ES-I3 (cell line): ENCODE measurements at regions not wholly inside any gene's neighbourhood (a gene's known extent, or its start where the extent isn't known, plus 50 kb on each side); places are given as distances from the start of the nearest gene placed in this dataset.

Experiments
- H3K36me3 ChIP-seq: 2 replicates; pipeline ENCODE4 v1.6.1; 2013; ENCODE audit warnings: mild to moderate bottlenecking, low read length, control low read depth, moderate library complexity; ENCODE audit not compliant: insufficient read depth
- H3K4me1 ChIP-seq: 2 replicates; pipeline ENCODE4 v1.6.1; 2013; ENCODE audit warnings: mild to moderate bottlenecking, control low read depth, low read length; ENCODE audit not compliant: insufficient read depth
- H3K9ac ChIP-seq: 2 replicates; pipeline ENCODE4 v1.6.1; 2013; ENCODE audit warnings: low read depth, mild to moderate bottlenecking, low read length, moderate library complexity
- H3K9me3 ChIP-seq: 2 replicates; pipeline ENCODE4 v1.6.1; 2013; ENCODE audit warnings: mild to moderate bottlenecking, low read length, moderate library complexity; ENCODE audit not compliant: control insufficient read depth, insufficient read depth

GRCh38 chr22:47940211-47940610 is 1177.8 kb downstream of the TBC1D22A start:
- Histone ChIP-seq H3K36me3 (no peaks in the 10 kb centered on the region), H3K4me1 (no peaks in the 10 kb centered on the region), H3K9me3 (no peaks in the 10 kb centered on the region; the same call in 1 of the 2 replicates), H3K9ac (no peak overlapping the region)

DNA sequence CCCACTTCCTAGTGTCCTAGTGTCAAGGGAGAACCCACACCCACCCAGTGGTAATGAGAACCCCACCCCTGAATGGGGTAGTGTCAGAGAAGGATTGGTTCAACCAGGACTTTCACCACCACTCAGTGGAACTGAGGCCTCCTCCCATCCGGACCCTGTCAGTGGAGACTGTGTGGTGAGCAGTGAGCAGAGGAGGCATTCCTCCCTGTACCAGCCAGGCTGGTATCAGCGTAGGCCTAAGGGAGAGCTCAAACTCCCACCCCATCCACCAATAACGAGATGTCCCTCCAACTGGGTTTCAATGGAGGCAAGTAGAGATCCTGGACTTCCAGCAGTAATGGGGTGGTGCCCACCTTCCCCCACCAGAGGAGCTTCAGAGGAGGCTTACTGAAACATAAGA is 1171.4 kb downstream of the TBC1D22A start:
- Histone ChIP-seq H3K9me3 (no peaks in the 10 kb centered on the region), H3K36me3 (no peaks in the 10 kb centered on the region), H3K9ac (no peak overlapping the region), H3K4me1 (no peaks in the 10 kb centered on the region)

DNA sequence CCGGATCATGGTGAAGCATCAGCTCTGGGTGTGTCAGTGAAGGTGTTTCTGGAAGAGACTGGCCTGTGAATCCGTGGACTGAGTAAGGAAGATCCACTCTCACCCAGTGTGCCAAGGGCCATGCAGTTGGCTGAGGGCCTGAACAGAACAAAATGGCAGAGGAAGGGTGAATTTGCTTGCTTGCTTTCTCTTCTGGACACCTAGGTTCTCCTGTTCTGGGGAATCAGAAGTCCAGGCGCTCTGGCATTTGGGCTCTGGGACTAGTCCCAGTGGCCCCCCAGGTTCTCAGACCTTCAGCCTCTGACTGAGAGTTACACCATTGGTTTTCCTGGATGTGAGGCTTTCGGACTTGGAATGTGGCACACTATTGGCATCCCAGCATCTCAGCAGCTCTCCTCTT is 1170.8 kb downstream of the TBC1D22A start:
- H3K9me3 ChIP-seq: no peaks in the 10 kb centered on the region
- H3K36me3 ChIP-seq: no peaks in the 10 kb centered on the region
- no peaks in the 10 kb centered on the region for H3K4me1 ChIP-seq
- H3K9ac ChIP-seq: no peak overlapping the region

GRCh38 chr22:47929646-47930185 is 1167.3 kb downstream of the TBC1D22A start:
- Histone ChIP-seq H3K4me1 (no peaks in the 10 kb centered on the region), H3K9me3 (no peaks in the 10 kb centered on the region), H3K36me3 (no peaks in the 10 kb centered on the region), H3K9ac (no peak overlapping the region)

- no peaks in the 10 kb centered on the region for H3K36me3 ChIP-seq
- H3K9me3 ChIP-seq: no peaks in the 10 kb centered on the region
- no peak overlapping the region for H3K9ac ChIP-seq
- no peaks in the 10 kb centered on the region for H3K4me1 ChIP-seq
Observed at GRCh38 chr22:47929073-47929472, 1166.6 kb downstream of the TBC1D22A start.

DNA sequence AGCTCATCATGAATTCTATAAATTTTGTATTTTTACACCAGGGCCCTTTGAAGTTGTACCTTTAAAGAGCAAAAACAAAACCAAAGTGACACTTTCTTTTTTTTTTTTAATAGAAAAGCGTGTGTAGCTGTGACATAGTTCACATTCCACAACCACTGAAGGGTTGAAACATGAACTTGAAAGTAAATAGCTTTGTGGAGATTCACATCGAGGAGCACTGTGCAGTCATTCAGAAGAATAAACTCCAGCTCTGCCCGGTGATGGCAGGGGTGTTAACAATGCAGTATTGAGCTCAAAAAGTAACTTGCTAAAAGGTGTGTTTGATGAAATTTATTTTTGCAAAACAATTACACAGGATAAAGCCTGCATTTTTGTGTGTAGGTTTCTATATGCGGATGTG is 1166.2 kb downstream of the TBC1D22A start:
- H3K4me1 ChIP-seq: no peaks in the 10 kb centered on the region
- H3K9me3 ChIP-seq: no peaks in the 10 kb centered on the region
- no peak overlapping the region for H3K9ac ChIP-seq
- no peaks in the 10 kb centered on the region for H3K36me3 ChIP-seq

DNA sequence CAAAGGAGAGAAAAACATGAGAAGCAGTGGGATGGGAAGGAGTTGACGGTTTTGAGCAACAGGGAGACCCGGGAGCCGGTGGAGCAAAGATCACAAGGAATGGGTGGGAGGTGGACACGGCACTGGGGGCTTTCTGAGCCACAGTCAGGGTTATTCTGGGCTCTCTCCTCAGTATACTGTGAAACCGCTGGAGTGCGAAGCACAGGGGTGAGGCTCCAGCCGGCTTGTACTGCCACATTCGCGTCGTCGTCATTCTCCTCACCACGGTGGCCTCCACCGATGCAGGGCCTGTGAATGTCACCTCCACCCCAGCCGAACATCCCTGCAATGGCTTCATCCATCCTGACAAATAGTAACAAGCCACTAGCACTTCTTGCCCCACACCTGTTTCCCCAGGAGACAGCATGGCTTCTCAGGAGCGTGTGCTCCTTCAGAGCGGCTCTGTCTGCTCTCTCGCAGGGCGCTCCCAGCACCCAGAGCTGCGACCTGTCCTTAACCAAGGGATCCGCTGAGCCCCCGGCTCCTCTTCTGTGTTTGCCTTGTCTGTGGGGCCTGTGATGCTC is 1165.3 kb downstream of the TBC1D22A start:
- no peaks in the 10 kb centered on the region for H3K4me1 ChIP-seq
- H3K9me3 ChIP-seq: no peaks in the 10 kb centered on the region
- H3K36me3 ChIP-seq: no peaks in the 10 kb centered on the region
- H3K9ac ChIP-seq: no peak overlapping the region

DNA sequence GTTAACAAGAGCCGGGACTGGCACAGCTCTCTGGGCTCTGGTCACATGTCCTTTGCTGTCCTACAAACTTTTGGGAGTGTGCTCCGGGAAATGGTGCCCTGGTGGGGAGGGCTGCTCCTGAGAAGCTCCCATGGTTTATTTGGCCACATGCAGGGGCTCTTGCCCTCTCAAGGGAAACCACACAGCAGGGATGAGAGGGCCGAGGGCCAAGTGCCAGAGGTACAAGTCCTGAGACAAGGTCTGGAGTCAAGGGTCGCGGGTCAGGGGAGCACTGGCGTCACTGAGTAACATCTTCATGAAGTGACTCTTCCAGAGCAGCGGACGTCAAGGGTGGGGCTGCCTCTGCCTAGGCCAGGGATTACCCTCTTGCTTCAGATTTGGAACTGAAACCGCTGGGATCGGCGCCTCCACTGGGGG is 1160.6 kb downstream of the TBC1D22A start:
- H3K9me3 ChIP-seq: no peaks in the 10 kb centered on the region
- no peak overlapping the region for H3K9ac ChIP-seq
- no peaks in the 10 kb centered on the region for H3K36me3 ChIP-seq
- no peaks in the 10 kb centered on the region for H3K4me1 ChIP-seq

- no peaks in the 10 kb centered on the region for H3K4me1 ChIP-seq
- H3K36me3 ChIP-seq: no peaks in the 10 kb centered on the region
- H3K9me3 ChIP-seq: no peaks in the 10 kb centered on the region
- H3K9ac ChIP-seq: no peak overlapping the region
Observed at GRCh38 chr22:47921906-47922305, 1159.5 kb downstream of the TBC1D22A start.

DNA sequence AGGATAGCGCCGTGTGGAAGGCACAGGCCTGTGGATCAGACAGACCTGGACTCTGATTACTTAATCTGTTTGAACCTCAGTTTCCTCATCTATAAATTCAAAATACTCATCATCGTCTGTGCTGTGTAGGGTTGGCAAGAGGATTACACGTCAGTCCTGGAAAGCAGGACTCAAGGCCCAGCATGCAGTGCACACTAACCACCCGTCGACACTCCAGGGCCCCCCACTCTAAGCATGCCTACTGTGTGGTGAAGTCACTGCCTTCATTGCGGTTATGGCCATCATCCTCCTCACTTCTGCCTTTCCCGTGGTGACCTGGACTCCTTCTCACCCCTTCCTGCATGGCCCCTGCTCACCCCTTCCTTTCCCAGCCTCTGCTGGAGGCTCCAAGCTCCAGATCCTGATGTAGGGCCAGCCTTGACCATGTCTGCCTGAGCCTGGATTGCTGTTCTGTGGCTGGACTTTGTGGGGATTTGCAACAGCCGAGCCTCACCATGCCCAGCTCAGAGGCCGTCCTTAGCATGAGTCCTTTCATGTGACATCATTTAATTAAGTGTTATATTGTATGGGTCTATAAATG is 1158.0 kb downstream of the TBC1D22A start:
- Histone ChIP-seq H3K9me3 (no peaks in the 10 kb centered on the region), H3K4me1 (no peaks in the 10 kb centered on the region), H3K9ac (no peak overlapping the region), H3K36me3 (no peaks in the 10 kb centered on the region)

GRCh38 chr22:47919893-47920292 is 1157.4 kb downstream of the TBC1D22A start:
- no peaks in the 10 kb centered on the region for H3K36me3 ChIP-seq
- no peak overlapping the region for H3K9ac ChIP-seq
- H3K4me1 ChIP-seq: no peaks in the 10 kb centered on the region
- H3K9me3 ChIP-seq: no peaks in the 10 kb centered on the region

DNA sequence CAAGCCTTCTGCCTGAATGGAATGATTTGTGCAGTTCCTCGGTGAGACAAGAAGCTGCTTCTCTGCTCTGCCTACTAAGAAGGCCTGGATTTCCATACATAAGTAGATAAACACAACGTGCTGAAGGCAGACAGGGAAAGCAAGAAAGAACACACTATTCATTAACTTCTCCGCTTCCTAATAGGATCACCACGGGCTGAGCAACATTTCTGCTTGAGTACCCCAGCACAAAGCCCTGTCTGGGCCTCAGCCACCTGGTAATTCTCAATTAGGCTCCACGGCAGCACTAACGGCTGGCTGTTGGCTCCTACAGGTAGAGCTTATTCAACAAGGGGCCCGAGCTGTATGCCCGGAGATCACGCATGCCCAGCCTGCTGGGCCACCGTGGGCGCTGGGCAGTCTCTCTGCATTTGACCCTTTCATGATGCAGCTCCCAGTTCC is 1156.6 kb downstream of the TBC1D22A start:
- Histone ChIP-seq H3K9ac (no peak overlapping the region), H3K9me3 (no peaks in the 10 kb centered on the region), H3K36me3 (no peaks in the 10 kb centered on the region), H3K4me1 (no peaks in the 10 kb centered on the region)

- no peaks in the 10 kb centered on the region for H3K4me1 ChIP-seq
- no peak overlapping the region for H3K9ac ChIP-seq
- no peaks in the 10 kb centered on the region for H3K36me3 ChIP-seq
- no peaks in the 10 kb centered on the region for H3K9me3 ChIP-seq
Observed at GRCh38 chr22:47918276-47918921, 1155.9 kb downstream of the TBC1D22A start.

GRCh38 chr22:47914481-47915097 is 1152.1 kb downstream of the TBC1D22A start:
- no peaks in the 10 kb centered on the region; the same call in 1 of the 2 replicates for H3K9me3 ChIP-seq
- no peaks in the 10 kb centered on the region for H3K4me1 ChIP-seq
- no peak overlapping the region for H3K9ac ChIP-seq
- no peaks in the 10 kb centered on the region for H3K36me3 ChIP-seq
